NCI-H345 treated with DMSO at 0.1 percent for 48 hours (cell line): ENCODE measurements at regions not wholly inside any gene's neighbourhood (a gene's known extent, or its start where the extent isn't known, plus 50 kb on each side); places are given as distances from the start of the nearest gene placed in this dataset.

ENCODE experiments used
- DNase-seq: peaks from one replicate; lab custom pipeline; 2025; ENCODE audit not compliant: unreplicated experiment; lab: John Stamatoyannopoulos, UW

- DNase-seq, result no peak
Observed at GRCh38 chr19:28859811-28860210, 353.1 kb downstream of the UQCRFS1 start.

- no peak for DNase-seq
Observed at GRCh38 chr19:28858933-28859332, 354.0 kb downstream of the UQCRFS1 start.

- no peak for DNase-seq
Observed at GRCh38 chr19:28857967-28858366, 355.0 kb downstream of the UQCRFS1 start.

- DNase-seq, result no peak
Observed at GRCh38 chr19:28855216-28855615, 357.7 kb downstream of the UQCRFS1 start.

GRCh38 chr19:28847468-28847867 lies 365.5 kb downstream of the UQCRFS1 start:
- no peak for DNase-seq

GRCh38 chr19:28846094-28846812 lies 366.7 kb downstream of the UQCRFS1 start:
- DNase-seq, result no peak

GRCh38 chr19:28843761-28844492 lies 369.0 kb downstream of the UQCRFS1 start:
- DNase-seq, result no peak

- no peak for DNase-seq
Observed at GRCh38 chr19:28841531-28841930, 371.4 kb downstream of the UQCRFS1 start.

- no peak for DNase-seq
Observed at GRCh38 chr19:28840891-28841290, 372.1 kb downstream of the UQCRFS1 start.

GRCh38 chr19:28839455-28839854 lies 373.5 kb downstream of the UQCRFS1 start:
- DNase-seq, result no peak

GRCh38 chr19:28838909-28839308 lies 374.0 kb downstream of the UQCRFS1 start:
- DNase-seq, result no peak

GRCh38 chr19:28836421-28836820 lies 376.5 kb downstream of the UQCRFS1 start:
- no peak for DNase-seq

- DNase-seq, result no peak
Observed at GRCh38 chr19:28834996-28835395, 378.0 kb downstream of the UQCRFS1 start.

- no peak for DNase-seq
Observed at GRCh38 chr19:28831462-28831861, 381.5 kb downstream of the UQCRFS1 start.

GRCh38 chr19:28829762-28830161 lies 383.2 kb downstream of the UQCRFS1 start:
- no peak for DNase-seq

GRCh38 chr19:28829359-28829758 lies 383.6 kb downstream of the UQCRFS1 start:
- DNase-seq, result no peak

GRCh38 chr19:28828276-28828870 lies 384.6 kb downstream of the UQCRFS1 start:
- DNase-seq, result no peak

GRCh38 chr19:28827382-28827781 lies 385.6 kb downstream of the UQCRFS1 start:
- no peak for DNase-seq

- DNase-seq, result no peak
Observed at GRCh38 chr19:28823338-28823961, 389.5 kb downstream of the UQCRFS1 start.

GRCh38 chr19:28820289-28820688 lies 392.7 kb downstream of the UQCRFS1 start:
- DNase-seq, result no peak

- DNase-seq, result no peak
Observed at GRCh38 chr19:28815257-28815656, 397.7 kb downstream of the UQCRFS1 start.

GRCh38 chr19:28794301-28794700 lies 418.6 kb downstream of the UQCRFS1 start:
- DNase-seq, result peak; percentile 52
